Natural killer cell (primary cell): ENCODE measurements at regions not wholly inside any gene's neighbourhood (a gene's known extent, or its start where the extent isn't known, plus 50 kb on each side); places are given as distances from the start of the nearest gene placed in this dataset.

ENCODE experiments used
- ATAC-seq, 3 donors: fragments of 150-1000 bp in 2 of 3; fragments of 200-7000 bp in 1 of 3; cut with Tn5 transposase; 1 replicate in 1 of 3; 2 replicates in 2 of 3; pipeline ENCODE4 v1.10.0; 2021; ENCODE audit warnings: mild to moderate bottlenecking in 2 of 3, moderate library complexity in 2 of 3
- DNase-seq, 2 donors: peaks; one replicate each; pipeline versions ENCODE4 v3.0.0 to v3.0.0-alpha.2; 2013 to 2021; ENCODE audit warnings: mixed read lengths in 1 of 2
- H3K27ac ChIP-seq: one replicate; pipeline ENCODE4 v1.5.1; 2013; ENCODE audit warnings: mild to moderate bottlenecking, low read length
- H3K27me3 ChIP-seq: one replicate; pipeline ENCODE4 v1.6.1; 2013; ENCODE audit warnings: low read length; ENCODE audit not compliant: control insufficient read depth, insufficient read depth
- H3K36me3 ChIP-seq: one replicate; pipeline ENCODE4 v1.6.1; 2013; ENCODE audit warnings: low read length; ENCODE audit not compliant: control insufficient read depth, insufficient read depth
- H3K4me1 ChIP-seq: one replicate; pipeline ENCODE4 v1.6.1; 2013; ENCODE audit warnings: low read length; ENCODE audit not compliant: control insufficient read depth, insufficient read depth
- H3K4me3 ChIP-seq: one replicate; pipeline ENCODE4 v1.5.1; 2013; ENCODE audit warnings: low read length
- H3K9me3 ChIP-seq: one replicate; pipeline ENCODE4 v1.6.1; 2013; ENCODE audit warnings: low read length; ENCODE audit not compliant: control insufficient read depth, insufficient read depth
- H3K27ac Mint-ChIP-seq, 2 donors: one replicate each; pipeline ENCODE4 v1.8.0; 2022; ENCODE audit warnings: mild to moderate bottlenecking in 2 of 2, mixed read lengths in 2 of 2, moderate library complexity in 1 of 2
- H3K27me3 Mint-ChIP-seq, 2 donors: one replicate each; pipeline ENCODE4 v1.8.0; 2022; ENCODE audit warnings: low read depth in 2 of 2, mixed read lengths in 2 of 2
- H3K36me3 Mint-ChIP-seq: one replicate; pipeline ENCODE4 v1.8.0; 2022; ENCODE audit warnings: mixed read lengths
- H3K4me1 Mint-ChIP-seq, 2 donors: one replicate each; pipeline ENCODE4 v1.8.0; 2022; ENCODE audit warnings: mixed read lengths in 2 of 2
- H3K4me3 Mint-ChIP-seq: one replicate; pipeline ENCODE4 v1.8.0; 2022; ENCODE audit warnings: mild to moderate bottlenecking, moderate library complexity, mixed read lengths
- H3K9me3 Mint-ChIP-seq, 2 donors: one replicate each; pipeline ENCODE4 v1.8.0; 2022; ENCODE audit warnings: mixed read lengths in 2 of 2
- CTCF ChIP-seq: fragments of 200-600 bp; IDR thresholded peaks from one replicate; pipeline ENCODE4 v1.8.0; 2022; ENCODE audit warnings: antibody characterized with exemption
- WGBS: methylation state at CpG from one replicate; pipeline ENCODE4 v1.1.7; 2013; ENCODE audit warnings: missing lambda C conversion rate; ENCODE audit not compliant: insufficient coverage; 5-methylcytosine and 5-hydroxymethylcytosine counted together
- intact Hi-C: fragments of 100-400 bp; cut with micrococcal nuclease; formaldehyde crosslinking; loops from one replicate; pipeline ENCODE4 v1.14.2; 2022

DNA sequence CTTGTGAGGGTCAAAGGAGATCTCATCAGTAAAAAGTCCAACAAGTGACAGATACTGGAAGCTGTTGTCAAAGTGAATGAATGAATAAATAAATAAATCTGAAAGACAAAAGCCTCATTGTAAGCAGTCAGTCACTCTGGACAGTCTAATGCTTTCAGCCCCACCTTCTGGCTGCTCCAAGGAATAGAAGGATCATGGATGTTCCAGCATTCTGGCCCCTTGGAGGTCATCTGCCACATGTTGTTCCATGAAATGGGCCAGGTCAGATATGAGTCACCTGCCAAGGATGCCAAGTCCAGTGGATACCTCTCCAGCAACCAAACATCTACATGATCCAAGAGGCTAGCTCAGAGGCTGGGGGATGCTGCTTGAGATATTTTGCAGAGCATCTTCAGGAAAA, 185.6 kb downstream of the BMP7 start:
- ATAC-seq (no peak), DNase-seq (no peak)
- peaks cover 2 to 9% of the 10 kb centered on the region in 2 donors for H3K9me3 Mint-ChIP-seq
- H3K4me3 Mint-ChIP-seq = no peak overlapping the region
- H3K4me1 Mint-ChIP-seq = no peaks in the 10 kb centered on the region
- TF ChIP-seq CTCF = no peak
- H3K36me3 Mint-ChIP-seq = peaks cover 10% of the 10 kb centered on the region
- intact Hi-C loops = no loop called here
- no peak overlapping the region for H3K27ac Mint-ChIP-seq
- Histone ChIP-seq H3K4me3 (no peak overlapping the region), H3K4me1 (no peaks in the 10 kb centered on the region), H3K9me3 (peaks cover 5% of the 10 kb centered on the region), H3K27me3 (no peaks in the 10 kb centered on the region), H3K36me3 (no peaks in the 10 kb centered on the region), H3K27ac (no peak overlapping the region)
- H3K27me3 Mint-ChIP-seq = peaks cover 0 to 10% of the 10 kb centered on the region in 2 donors

DNA sequence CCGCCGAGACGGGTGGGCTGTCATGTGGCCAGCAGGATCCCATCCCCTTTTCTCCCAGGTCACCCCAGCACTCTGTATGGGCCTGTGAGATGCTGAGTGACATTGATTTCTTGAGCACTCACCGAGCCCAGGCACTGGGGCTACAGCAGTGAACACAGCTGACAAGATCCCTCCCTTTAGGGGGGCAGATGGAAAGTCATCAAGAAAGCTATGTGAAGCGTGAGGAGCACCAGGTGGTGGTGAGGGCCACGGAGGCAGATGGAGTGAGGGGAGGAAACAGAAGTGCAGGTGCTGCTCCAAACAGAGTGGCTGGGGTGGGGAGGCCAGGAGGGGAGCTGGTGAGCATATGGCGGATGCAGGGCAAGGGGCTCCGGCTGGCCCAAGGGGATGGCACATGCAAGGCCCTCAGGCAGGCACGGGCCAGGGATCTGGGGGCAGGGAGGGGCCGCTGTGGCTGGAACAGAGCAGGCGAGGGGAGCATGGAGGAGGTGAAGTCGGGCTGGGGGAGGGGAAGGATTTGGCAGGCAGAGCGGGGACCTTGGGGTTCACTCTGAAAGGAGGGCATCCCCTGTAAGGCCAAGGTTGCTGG, 184.0 kb downstream of the BMP7 start:
- Mint-ChIP-seq H3K36me3 (peaks cover 10% of the 10 kb centered on the region), H3K4me3 (no peak overlapping the region), H3K9me3 (peaks cover 2 to 9% of the 10 kb centered on the region in 2 donors), H3K4me1 (no peaks in the 10 kb centered on the region), H3K27me3 (peaks cover 0 to 3% of the 10 kb centered on the region in 2 donors), H3K27ac (no peak overlapping the region)
- TF ChIP-seq CTCF = no peak
- Histone ChIP-seq H3K4me3 (no peak overlapping the region), H3K4me1 (no peaks in the 10 kb centered on the region), H3K36me3 (no peaks in the 10 kb centered on the region), H3K9me3 (peaks cover 5% of the 10 kb centered on the region), H3K27ac (no peak overlapping the region), H3K27me3 (no peaks in the 10 kb centered on the region)
- intact Hi-C loops = no loop called here
- ATAC-seq (no peak), DNase-seq (no peak)
- 78% methylated on average over 13 of the region's 13 CpGs for WGBS

DNA sequence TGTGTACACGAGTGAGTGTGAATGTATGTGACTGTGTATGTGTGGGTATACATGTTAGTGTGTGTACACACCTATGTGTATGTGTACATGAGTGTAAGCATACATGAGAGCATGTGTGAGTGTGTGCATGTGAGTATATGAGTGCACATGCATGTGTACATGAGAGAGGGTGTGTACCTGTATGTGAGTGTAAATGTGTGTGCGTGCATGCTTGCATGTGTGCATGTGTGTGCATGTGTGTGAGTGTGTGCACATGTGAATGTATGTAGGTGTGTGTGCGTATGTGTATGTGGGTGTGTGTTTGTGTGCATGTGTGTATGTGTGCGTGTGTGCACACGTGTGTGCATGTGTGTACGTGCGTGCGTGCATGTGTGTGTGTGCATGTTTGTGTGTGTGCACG, 183.4 kb downstream of the BMP7 start:
- intact Hi-C loops = no loop called here
- Mint-ChIP-seq H3K36me3 (peaks cover 10% of the 10 kb centered on the region), H3K27ac (no peak overlapping the region), H3K27me3 (peaks cover 0 to 3% of the 10 kb centered on the region in 2 donors), H3K4me1 (no peaks in the 10 kb centered on the region), H3K9me3 (peaks cover 2 to 9% of the 10 kb centered on the region in 2 donors), H3K4me3 (no peak overlapping the region)
- WGBS = 88% methylated on average over 9 of the region's 9 CpGs
- Histone ChIP-seq H3K36me3 (no peaks in the 10 kb centered on the region), H3K9me3 (peaks cover 5% of the 10 kb centered on the region), H3K4me1 (no peaks in the 10 kb centered on the region), H3K4me3 (no peak overlapping the region), H3K27ac (no peak overlapping the region), H3K27me3 (no peaks in the 10 kb centered on the region)
- TF ChIP-seq CTCF = no peak
- DNase-seq = no peak
- ATAC-seq = peak in 1 of 3 donors; percentile 27

GRCh38 chr20:57086066-57086465, 180.4 kb downstream of the BMP7 start:
- H3K4me1 ChIP-seq = peaks cover 4% of the 10 kb centered on the region
- intact Hi-C loops = no loop called here
- peaks cover 6 to 10% of the 10 kb centered on the region in 2 donors for H3K4me1 Mint-ChIP-seq
- peaks cover 10% of the 10 kb centered on the region for H3K9me3 ChIP-seq
- ATAC-seq = no peak
- H3K4me3 ChIP-seq = no peak overlapping the region
- H3K27ac ChIP-seq = no peak overlapping the region
- H3K27ac Mint-ChIP-seq = no peak overlapping the region
- TF ChIP-seq CTCF = no peak
- no peaks in the 10 kb centered on the region for H3K27me3 ChIP-seq
- no peaks in the 10 kb centered on the region for H3K9me3 Mint-ChIP-seq
- H3K36me3 Mint-ChIP-seq = no peaks in the 10 kb centered on the region
- 85% methylated on average over 8 of the region's 8 CpGs for WGBS
- DNase-seq = no peak
- H3K4me3 Mint-ChIP-seq = no peak overlapping the region
- no peaks in the 10 kb centered on the region for H3K36me3 ChIP-seq
- H3K27me3 Mint-ChIP-seq = peaks cover 0 to 3% of the 10 kb centered on the region in 2 donors
